ENCODE measurements at regions not wholly inside any gene's neighbourhood (a gene's known extent, or its start where the extent isn't known, plus 50 kb on each side); places are given as distances from the start of the nearest gene placed in this dataset.
"Not testable (repeated sequence)": the region's sequence is repeated elsewhere in the genome, so short reads cannot be mapped to it uniquely, and the experiment has no call there.

DNA sequence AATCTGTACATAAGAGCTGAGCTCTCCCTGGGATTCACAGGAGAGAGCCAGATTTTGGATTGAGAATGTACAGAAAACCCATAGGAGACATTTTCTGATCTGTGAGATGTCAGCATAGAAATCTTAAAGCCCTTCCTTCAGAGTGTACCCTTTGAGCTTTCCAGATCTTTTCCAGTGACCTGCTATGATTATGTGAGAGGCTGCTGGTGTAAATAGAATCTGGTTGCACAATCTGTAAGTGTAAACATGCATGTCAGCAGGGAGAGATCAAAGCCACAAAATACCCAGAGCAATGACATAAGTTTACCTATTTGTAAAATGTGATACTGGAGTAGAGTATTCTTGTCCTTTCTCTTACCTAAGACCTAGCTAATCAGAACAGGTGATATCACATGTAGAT, 471.9 kb downstream of the FOXD4L5 start:
- H3K4me1 ChIP-seq; intact Hi-C loops (cut with DNase I); H3K36me3 ChIP-seq; H3K4me3 ChIP-seq; ATAC-seq; H3K27ac ChIP-seq; H3K9me3 ChIP-seq; H3K27me3 ChIP-seq; DNase-seq: not testable (repeated sequence)

DNA sequence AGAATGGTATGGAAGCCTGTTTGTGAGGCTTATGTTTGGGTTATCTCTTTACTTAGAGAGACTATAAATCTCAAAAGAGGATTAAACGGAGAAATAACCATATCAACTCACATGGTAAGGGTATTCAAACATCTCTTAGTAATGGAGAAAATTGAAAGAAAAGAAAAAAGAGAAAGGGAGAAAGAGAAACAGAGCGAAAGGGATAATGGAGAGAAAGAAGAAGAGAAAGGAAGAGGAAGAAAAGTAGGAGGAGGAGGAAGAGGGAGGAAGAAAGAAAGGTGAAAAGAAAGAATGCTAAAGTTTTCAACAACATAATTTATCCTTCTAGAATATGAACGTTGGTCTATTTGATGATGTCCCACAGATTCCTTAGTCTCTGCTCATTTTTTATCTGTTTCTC, 506.3 kb downstream of the FOXD4L5 start:
- H3K36me3 ChIP-seq; DNase-seq; H3K27ac ChIP-seq; H3K27me3 ChIP-seq; H3K4me3 ChIP-seq; H3K9me3 ChIP-seq; H3K4me1 ChIP-seq; ATAC-seq; intact Hi-C loops (cut with DNase I): not testable (repeated sequence)
- 78 to 90% (median 84%) methylated on average over 2 to 3 of the region's 3 CpGs for WGBS, 4 donors

DNA sequence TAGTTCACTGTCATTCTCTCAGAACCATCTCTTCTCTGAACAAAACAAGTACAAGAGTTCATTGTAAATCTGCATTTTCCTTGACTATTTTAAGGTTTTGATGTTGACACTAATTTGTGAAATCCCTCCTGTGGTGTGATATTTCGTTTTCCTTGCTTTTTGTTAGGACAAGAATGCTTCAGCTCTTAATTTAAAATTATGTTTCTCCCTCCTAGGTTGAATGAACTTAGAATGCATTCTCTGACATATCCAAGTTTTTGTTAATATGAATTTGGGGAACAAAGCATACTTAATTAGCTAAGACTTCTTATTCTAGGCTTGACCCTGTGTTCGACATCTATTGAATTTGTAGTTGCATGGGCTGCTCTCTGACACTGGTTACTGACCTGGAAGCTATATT, 508.7 kb downstream of the FOXD4L5 start:
- intact Hi-C loops (cut with DNase I); ATAC-seq; H3K4me1 ChIP-seq; DNase-seq; H3K9me3 ChIP-seq; H3K27me3 ChIP-seq; H3K27ac ChIP-seq; H3K36me3 ChIP-seq; H3K4me3 ChIP-seq: not testable (repeated sequence)
- WGBS, 4 donors: 25 to 50% (median 38%) methylated on average over 1 of the region's 2 CpGs

GRCh38 chr9:64774813-64775793, 509.9 kb downstream of the FOXD4L5 start:
- H3K27ac ChIP-seq; H3K27me3 ChIP-seq; intact Hi-C loops (cut with DNase I); H3K4me1 ChIP-seq; H3K36me3 ChIP-seq; ATAC-seq; H3K9me3 ChIP-seq: not testable (repeated sequence)
- peak overlapping the region in 7 of 12 donors; percentile 22 to 52 (median 46) for H3K4me3 ChIP-seq
- peak in 2 of 5 donors; percentile 4 to 29 for DNase-seq
- WGBS, 4 donors: 2 to 36% (median 5%) methylated on average over 7 to 70 of the region's 72 CpGs

DNA sequence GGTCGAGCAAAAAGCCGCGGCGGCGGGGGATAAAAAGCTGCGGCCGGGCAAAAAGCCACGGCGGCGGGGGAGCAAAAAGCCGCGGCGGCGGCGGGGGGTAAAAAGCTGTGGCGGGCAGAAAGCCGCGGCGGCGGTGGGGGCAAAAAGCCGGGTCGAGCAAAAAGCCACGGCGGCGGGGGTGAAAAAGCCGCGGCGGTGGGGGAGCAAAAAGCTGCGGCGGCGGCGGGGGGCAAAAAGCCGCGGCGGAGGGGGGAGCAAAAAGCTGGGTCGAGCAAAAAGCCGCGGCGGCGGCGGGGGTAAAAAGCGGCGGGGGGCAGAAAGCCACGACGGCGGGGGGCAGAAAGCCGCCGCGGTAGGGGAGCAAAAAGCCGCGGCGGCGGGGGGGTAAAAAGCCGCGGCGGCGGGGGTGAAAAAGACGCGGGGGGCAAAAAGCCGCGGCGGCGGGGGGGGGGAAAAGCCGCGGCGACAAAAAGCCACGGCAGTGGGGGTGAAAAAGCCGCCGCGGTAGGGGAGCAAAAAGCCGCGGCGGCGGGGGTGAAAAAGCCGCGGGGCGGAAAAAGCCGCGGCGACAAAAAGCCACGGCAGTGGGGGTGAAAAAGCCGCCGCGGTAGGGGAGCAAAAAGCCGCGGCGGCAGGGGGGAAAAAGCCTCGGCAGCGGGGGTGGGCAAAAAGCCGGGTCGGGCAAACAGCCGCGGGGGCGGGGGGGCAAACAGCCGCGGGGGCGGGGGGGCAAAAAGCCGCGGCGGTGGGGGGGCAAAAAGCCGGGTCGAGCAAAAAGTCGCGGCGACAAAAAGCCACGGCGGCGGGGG, 510.8 kb downstream of the FOXD4L5 start:
- H3K36me3 ChIP-seq; H3K9me3 ChIP-seq; H3K27me3 ChIP-seq; H3K27ac ChIP-seq; intact Hi-C loops (cut with DNase I); ATAC-seq; H3K4me1 ChIP-seq: not testable (repeated sequence)
- peak overlapping the region in 9 of 12 donors; percentile 21 to 52 (median 43) for H3K4me3 ChIP-seq
- peak in 1 of 5 donors; percentile 5 for DNase-seq
- WGBS, 4 donors: 1 to 3% (median 2%) methylated on average over 19 to 105 of the region's 108 CpGs

- Histone ChIP-seq H3K27ac (no peak overlapping the region), H3K9me3 (no peaks in the 10 kb centered on the region), H3K4me1 (no peaks in the 10 kb centered on the region), H3K27me3 (peaks cover 0 to 5% (median 0%) of the 10 kb centered on the region in 9 donors), H3K4me3 (peak overlapping the region in 9 of 12 donors; percentile 8 to 52 (median 43)), H3K36me3 (no peaks in the 10 kb centered on the region)
- DNase-seq (peak in 1 of 5 donors; percentile 37), ATAC-seq (no peak)
- TF ChIP-seq POLR2A (IDR thresholded peaks at IDR 0.05): no peak
- TF ChIP-seq, protein P1, sequence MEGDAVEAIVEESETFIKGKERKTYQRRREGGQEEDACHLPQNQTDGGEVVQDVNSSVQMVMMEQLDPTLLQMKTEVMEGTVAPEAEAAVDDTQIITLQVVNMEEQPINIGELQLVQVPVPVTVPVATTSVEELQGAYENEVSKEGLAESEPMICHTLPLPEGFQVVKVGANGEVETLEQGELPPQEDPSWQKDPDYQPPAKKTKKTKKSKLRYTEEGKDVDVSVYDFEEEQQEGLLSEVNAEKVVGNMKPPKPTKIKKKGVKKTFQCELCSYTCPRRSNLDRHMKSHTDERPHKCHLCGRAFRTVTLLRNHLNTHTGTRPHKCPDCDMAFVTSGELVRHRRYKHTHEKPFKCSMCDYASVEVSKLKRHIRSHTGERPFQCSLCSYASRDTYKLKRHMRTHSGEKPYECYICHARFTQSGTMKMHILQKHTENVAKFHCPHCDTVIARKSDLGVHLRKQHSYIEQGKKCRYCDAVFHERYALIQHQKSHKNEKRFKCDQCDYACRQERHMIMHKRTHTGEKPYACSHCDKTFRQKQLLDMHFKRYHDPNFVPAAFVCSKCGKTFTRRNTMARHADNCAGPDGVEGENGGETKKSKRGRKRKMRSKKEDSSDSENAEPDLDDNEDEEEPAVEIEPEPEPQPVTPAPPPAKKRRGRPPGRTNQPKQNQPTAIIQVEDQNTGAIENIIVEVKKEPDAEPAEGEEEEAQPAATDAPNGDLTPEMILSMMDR (IDR thresholded peaks at IDR 0.05): no peak
- intact Hi-C loops (cut with DNase I): no loop called here
- WGBS, 4 donors: 0 to 2% (median 1%) methylated on average over 15 to 51 of the region's 59 CpGs
Measured at GRCh38 chr9:64773491-64773931, 511.5 kb downstream of the FOXD4L5 start.

DNA sequence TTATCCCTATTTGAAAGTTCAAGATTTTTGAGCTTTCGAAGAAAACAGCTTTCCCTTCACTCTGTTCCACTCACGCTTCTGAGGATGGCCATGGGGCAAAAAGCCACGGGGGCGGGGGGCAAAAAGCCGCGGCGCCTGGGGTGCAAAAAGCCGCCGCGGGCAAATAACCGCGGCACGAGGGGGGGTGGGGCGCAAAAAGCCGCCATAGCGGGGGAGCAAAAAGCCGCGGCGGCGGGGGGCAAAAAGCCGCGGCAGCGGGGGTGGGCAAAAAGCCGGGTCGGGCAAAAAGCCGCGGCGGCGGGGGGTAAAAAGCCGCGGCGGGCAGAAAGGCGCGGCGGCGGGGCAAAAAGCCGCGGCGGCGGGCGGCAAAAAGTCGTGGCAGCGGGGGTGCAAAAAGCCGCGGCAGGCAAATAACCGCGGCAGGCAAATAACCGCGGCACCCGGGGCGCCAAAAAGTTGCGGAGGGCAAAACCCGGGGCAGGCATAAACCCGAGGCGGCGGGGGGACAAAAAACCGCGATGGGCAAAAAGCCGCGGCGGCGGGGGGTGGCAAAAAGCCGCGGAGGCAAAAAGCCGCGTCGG, 512.2 kb downstream of the FOXD4L5 start:
- intact Hi-C loops (cut with DNase I); H3K4me1 ChIP-seq; ATAC-seq; H3K9me3 ChIP-seq; H3K27me3 ChIP-seq; H3K27ac ChIP-seq; H3K36me3 ChIP-seq: not testable (repeated sequence)
- H3K4me3 ChIP-seq: peak overlapping the region in 6 of 12 donors; percentile 40 to 52 (median 43)
- DNase-seq: peak in 1 of 5 donors; percentile 23
- 0 to 1% (median 1%) methylated on average over 37 to 57 of the region's 67 CpGs; no CpG with 5 or more reads in 1 of the 4 donors for WGBS, 4 donors

Measured in heart left ventricle (tissue), 16 donors.